ENCODE measurements at regions not wholly inside any gene's neighbourhood (a gene's known extent, or its start where the extent isn't known, plus 50 kb on each side); places are given as distances from the start of the nearest gene placed in this dataset.

- in situ Hi-C loops (cut with HindIII; ENCODE audit: low pct_ligation_motif_present, low sequenced_read_pairs), result no loop called here
- Histone ChIP-seq H3K27ac (no peak overlapping the region), H3K27me3 (replicated peaks) (no peaks in the 10 kb centered on the region), H3K36me3 (replicated peaks) (no peaks in the 10 kb centered on the region), H3K4me3 (ENCODE audit: low read depth, low read length) (no peak overlapping the region)
- TF ChIP-seq CTCF (IDR thresholded peaks at IDR 0.05; ENCODE audit: low read depth, low read length, missing control alignments), result no peak
- no peak for DNase-seq
Observed at GRCh38 chr12:127930122-127930521, 336.8 kb upstream of the TMEM132C start.

- Histone ChIP-seq H3K4me3 (ENCODE audit: low read depth, low read length) (no peak overlapping the region), H3K36me3 (replicated peaks) (no peaks in the 10 kb centered on the region), H3K27ac (no peak overlapping the region), H3K27me3 (replicated peaks) (no peaks in the 10 kb centered on the region)
- in situ Hi-C loops (cut with HindIII; ENCODE audit: low pct_ligation_motif_present, low sequenced_read_pairs), result no loop called here
- TF ChIP-seq CTCF (IDR thresholded peaks at IDR 0.05; ENCODE audit: low read depth, low read length, missing control alignments), result no peak
- no peak for DNase-seq
Observed at GRCh38 chr12:127934409-127934808, 332.6 kb upstream of the TMEM132C start.

- H3K36me3 ChIP-seq (replicated peaks), result no peaks in the 10 kb centered on the region
- DNase-seq, result no peak
- H3K27ac ChIP-seq, result no peak overlapping the region
- no peak overlapping the region for H3K4me3 ChIP-seq (ENCODE audit: low read depth, low read length)
- H3K27me3 ChIP-seq (replicated peaks), result no peaks in the 10 kb centered on the region
- in situ Hi-C loops (cut with HindIII; ENCODE audit: low pct_ligation_motif_present, low sequenced_read_pairs), result no loop called here
- no peak for TF ChIP-seq CTCF (IDR thresholded peaks at IDR 0.05; ENCODE audit: low read depth, low read length, missing control alignments)
Observed at GRCh38 chr12:127936463-127936862, 330.5 kb upstream of the TMEM132C start.

- H3K36me3 ChIP-seq (replicated peaks), result no peaks in the 10 kb centered on the region
- no peak for TF ChIP-seq CTCF (IDR thresholded peaks at IDR 0.05; ENCODE audit: low read depth, low read length, missing control alignments)
- no peaks in the 10 kb centered on the region for H3K27me3 ChIP-seq (replicated peaks)
- H3K4me3 ChIP-seq (ENCODE audit: low read depth, low read length), result no peak overlapping the region
- in situ Hi-C loops (cut with HindIII; ENCODE audit: low pct_ligation_motif_present, low sequenced_read_pairs), result no loop called here
- no peak for DNase-seq
- H3K27ac ChIP-seq, result no peak overlapping the region
Observed at GRCh38 chr12:127941332-127941731, 325.6 kb upstream of the TMEM132C start.

- in situ Hi-C loops (cut with HindIII; ENCODE audit: low pct_ligation_motif_present, low sequenced_read_pairs), result no loop called here
- no peak for DNase-seq
- no peaks in the 10 kb centered on the region for H3K36me3 ChIP-seq (replicated peaks)
- H3K27ac ChIP-seq, result no peak overlapping the region
- H3K4me3 ChIP-seq (ENCODE audit: low read depth, low read length), result no peak overlapping the region
- TF ChIP-seq CTCF (IDR thresholded peaks at IDR 0.05; ENCODE audit: low read depth, low read length, missing control alignments), result no peak
- no peaks in the 10 kb centered on the region for H3K27me3 ChIP-seq (replicated peaks)
Observed at GRCh38 chr12:127942981-127943380, 324.0 kb upstream of the TMEM132C start.

GRCh38 chr12:127943481-127944210, 323.3 kb upstream of the TMEM132C start:
- DNase-seq, result peak; percentile 48
- no peak for TF ChIP-seq CTCF (IDR thresholded peaks at IDR 0.05; ENCODE audit: low read depth, low read length, missing control alignments)
- no peak overlapping the region for H3K4me3 ChIP-seq (ENCODE audit: low read depth, low read length)
- no peak overlapping the region for H3K27ac ChIP-seq
- H3K27me3 ChIP-seq (replicated peaks), result no peaks in the 10 kb centered on the region
- in situ Hi-C loops (cut with HindIII; ENCODE audit: low pct_ligation_motif_present, low sequenced_read_pairs), result no loop called here
- no peaks in the 10 kb centered on the region for H3K36me3 ChIP-seq (replicated peaks)
